CD4-positive, alpha-beta T cell treated with Interleukin-4 for 4 hours (primary cell): ENCODE measurements at regions not wholly inside any gene's neighbourhood (a gene's known extent, or its start where the extent isn't known, plus 50 kb on each side); places are given as distances from the start of the nearest gene placed in this dataset.
"Not testable (repeated sequence)": the region's sequence is repeated elsewhere in the genome, so short reads cannot be mapped to it uniquely, and the experiment has no call there.

ENCODE experiments used
- DNase-seq: peaks from one replicate; pipeline ENCODE4 v3.0.0-alpha.2; 2020

- no peak for DNase-seq
These were observed 54.9 kb downstream of the DIO3 start for GRCh38 chr14:101616202-101616601.

DNA sequence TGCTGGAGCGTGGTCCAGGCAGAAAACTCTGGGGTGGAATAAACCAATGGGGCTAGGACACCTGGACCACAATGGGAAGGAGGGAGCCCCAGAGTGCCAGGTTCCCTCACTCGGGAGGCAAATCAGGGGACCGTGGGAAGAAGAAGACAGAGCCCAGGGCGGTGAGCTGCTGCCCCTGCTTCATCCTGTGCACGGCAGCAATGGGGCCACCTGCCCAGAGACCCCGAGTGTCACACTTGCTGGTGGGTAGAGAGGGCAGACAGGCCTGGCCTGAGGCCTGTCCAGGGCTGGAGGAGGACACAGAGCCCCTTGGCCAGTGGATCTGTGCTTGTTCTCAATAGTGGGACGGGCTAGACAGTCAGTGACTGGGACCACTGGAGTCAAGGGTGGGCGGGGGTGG lies 58.2 kb downstream of the DIO3 start:
- DNase-seq = no peak

- DNase-seq = no peak
These were observed 58.9 kb downstream of the DIO3 start for GRCh38 chr14:101620031-101620788.

GRCh38 chr14:101620821-101621785 lies 59.8 kb downstream of the DIO3 start:
- no peak for DNase-seq

DNA sequence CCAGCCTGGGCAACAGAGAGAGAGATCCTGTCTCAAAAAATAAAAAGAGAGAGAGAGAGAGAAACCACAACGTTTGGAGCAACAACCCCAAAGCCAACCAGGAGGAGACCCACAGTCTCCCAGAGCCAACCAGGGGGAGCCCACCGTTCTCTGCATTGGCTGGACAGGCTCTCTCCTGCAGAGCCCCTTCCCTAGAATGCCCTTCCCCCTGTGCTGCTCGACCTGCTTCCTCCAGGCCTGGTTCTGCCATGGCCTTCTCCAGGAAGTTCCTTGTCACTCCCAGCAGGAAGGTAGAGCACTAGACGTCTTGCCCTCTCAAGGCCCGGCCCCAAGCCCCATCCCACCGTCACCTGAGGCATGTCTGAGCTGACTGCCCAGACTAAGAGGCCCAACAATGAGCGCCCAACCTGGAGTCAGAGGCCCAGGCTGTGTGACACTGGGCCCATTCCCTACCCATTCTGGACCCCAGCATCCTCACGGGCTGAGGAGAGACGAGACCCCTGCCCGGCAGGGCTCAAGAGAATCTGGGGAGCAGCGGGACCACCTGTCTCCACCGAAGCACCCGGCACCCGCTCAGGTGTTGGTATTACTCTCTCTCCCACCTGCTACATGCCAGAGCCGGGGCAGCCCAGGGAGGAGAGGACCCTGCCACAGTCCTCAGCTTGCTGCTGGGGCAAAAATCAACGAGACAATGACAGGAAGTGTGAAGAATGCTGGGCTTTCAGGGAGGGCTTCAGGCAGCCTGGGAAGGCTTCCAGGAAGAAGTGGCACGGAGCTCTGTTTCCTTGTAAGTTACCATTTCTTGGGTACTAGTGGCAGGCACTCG lies 61.2 kb downstream of the DIO3 start:
- no peak for DNase-seq

GRCh38 chr14:101623077-101623372 lies 61.7 kb downstream of the DIO3 start:
- DNase-seq = no peak

DNA sequence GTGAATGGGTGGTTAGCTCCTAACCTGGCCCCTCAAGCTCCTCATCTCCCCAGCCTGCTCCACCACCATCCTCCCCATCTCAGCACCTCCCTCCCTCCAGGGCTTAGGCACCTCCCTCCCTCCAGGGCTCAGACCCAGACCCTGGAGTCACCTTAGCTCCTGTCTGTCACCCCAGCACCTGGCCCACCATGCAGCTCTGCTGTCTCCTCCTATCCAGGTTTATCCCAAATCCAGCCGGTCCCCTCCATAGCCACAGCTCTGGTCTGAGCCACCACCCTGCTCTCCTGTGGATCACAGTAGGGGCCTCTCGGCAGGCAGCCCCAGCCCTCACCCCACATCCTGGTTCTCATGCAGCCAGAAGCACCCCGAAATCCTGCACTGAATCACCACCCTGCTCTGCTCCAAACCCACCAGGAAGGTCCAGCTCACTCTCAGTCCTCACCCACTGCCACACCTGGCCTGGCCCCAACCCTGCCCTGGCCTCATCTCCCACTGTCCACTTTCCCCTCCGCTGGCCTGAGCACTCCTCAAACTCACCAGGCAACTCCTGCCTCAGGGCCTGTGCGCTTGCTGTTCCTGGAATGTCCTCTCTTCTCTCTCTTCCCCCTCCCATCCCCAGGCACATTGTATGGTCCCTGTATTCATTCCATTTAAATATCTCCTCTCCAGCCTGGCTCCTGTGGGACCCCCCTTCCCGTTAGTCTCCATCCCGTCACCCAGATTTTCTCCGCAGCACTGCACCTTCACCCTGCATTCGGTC lies 62.6 kb downstream of the DIO3 start:
- no peak for DNase-seq

DNA sequence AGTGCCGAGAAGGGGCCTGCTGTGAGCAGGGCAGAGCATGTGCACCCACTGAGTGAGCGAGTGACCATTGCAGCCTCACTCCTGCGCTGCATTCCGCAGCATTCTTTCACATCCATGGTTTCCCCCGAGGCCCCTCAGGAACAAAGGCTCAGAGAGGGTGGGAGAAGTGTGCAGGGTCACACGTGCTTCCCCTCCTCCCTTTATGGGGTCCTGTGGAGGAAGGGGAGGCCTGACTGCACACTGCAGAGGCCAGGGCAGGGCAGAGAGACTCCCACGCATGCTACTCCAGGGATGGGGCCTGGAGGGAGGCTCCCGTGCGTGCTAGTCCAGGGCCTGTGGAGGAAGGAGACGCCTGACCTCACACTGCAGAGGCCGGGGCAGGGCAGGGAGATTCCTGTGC lies 63.2 kb downstream of the DIO3 start:
- DNase-seq = no peak

- DNase-seq = no peak
These were observed 64.2 kb downstream of the DIO3 start for GRCh38 chr14:101625336-101626097.

DNA sequence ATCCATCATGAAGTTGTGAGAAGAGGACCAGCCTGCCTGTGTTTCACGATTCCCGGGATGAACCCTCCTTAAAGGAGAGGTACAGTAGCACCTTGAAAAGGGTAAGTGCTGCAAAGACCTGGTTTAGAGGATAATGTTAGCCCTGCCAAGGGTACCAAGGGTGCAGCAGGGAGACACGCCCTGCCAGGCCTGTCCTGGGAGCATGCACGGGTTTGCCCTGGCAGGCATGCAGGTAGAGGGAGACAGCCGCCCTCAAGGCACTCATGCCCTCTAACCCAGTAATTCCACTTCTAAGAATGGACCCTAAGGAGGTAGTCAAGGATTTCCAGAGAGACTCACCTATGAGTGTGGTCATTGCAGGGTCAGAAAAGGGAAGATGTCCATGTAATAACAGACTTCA lies 65.0 kb downstream of the DIO3 start:
- no peak for DNase-seq

DNA sequence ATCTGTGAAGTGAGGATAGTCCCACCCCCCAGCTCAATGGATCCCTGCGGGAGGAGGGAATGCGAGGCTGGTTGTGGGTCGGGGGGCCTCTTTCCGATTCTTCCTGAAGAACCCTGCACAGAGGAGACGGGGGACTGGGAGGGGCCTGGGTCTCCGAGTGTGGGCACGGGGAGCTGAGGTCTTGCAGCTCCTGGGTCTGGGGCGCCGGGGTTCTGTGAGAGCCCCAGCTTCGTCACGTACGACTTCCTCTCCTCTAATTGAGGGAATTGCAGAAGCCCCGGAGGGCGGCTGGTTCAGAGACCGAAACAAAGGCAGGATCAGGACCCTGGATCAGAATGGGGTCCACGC lies 66.6 kb downstream of the DIO3 start:
- no peak for DNase-seq

DNA sequence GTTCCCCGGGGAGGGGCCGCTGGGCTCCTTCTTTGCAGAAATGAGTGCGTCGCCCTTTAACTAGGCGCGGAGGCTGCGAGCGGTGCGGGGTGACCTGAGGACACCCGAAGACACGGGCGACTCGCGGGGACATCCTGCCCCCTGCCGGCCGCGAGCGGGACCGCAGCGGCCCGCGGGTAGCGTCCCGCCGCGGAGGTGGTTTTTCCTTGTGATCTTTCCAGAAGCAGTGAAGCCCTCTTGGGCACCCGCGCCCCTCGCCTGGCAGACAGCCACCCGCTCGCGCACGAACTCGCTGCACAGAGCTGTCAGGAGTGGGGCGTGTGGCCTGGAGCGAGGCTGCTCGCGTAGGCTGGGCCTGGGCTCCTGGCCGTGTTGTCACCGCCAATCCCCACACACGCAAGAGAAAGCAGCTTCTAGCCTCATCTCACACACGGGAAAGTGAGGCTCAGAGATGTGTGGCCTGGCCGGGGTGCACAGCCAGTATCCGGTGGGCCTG lies 67.2 kb downstream of the DIO3 start:
- DNase-seq = peak; percentile 65

DNA sequence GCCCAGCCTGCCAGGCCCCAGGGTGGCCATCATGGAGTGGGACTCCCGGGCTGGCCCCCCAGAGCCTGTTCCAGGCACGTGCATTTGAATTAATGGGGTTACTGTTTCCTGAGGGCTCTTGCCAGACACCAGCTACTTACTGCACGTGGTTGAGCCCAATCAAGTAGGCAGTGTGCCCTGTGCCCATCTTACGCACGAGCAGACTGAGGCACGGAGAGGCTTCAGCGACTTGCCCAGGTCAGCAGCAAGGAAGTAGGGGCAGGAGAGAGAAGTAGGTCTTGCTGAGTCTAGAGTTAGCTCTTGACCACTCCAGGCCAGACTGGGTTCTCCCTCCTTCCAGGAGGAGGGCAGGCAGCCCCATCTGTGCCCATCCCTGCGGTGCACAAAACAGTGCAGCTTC lies 67.7 kb downstream of the DIO3 start:
- DNase-seq = no peak

DNA sequence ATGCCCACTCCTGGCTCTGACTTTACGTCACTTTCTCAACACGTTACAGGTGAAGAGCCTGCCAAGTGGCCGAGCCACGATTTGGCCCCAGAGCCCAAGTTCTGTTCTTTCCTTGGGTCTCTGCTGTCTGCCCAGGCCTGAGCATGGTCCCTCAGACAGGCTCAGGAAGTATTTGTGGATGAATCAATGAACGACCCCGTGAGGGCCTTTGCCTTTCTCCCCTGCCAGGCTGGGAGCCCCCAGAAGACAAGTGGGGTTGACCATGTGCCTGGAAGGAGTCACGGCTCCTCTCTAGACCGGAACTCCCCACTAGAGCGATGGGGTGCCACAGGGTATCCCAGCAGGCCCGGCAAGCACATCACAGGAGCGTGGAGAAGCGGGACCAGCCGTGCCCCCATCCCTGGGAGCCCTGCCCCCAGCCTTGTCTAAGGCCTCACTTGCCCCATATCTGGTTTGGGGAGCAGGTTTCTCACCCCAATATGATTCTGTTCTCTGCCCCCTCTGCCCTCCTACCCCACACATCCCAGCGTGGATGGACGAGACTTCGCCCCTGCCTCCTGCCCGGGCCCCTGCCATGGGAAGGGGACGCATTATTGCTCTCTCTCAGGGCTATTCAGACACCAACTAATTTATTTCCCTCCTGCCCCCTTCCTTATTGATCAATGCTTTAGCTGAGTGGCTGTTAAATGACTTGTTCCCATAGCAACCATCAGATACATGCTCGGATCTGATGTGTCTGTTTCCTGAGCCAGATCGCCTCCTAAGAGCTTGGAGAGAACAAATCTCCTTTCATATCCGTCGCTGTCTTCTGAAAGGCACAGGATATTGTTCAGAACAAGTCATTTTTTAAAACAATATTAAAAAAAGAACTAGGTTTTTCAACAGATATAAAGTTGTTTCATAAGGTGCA lies 69.0 kb downstream of the DIO3 start:
- no peak for DNase-seq

GRCh38 chr14:101631199-101631598 lies 69.9 kb downstream of the DIO3 start:
- DNase-seq = no peak

GRCh38 chr14:101631970-101632369 lies 70.7 kb downstream of the DIO3 start:
- DNase-seq = not testable (repeated sequence)

DNA sequence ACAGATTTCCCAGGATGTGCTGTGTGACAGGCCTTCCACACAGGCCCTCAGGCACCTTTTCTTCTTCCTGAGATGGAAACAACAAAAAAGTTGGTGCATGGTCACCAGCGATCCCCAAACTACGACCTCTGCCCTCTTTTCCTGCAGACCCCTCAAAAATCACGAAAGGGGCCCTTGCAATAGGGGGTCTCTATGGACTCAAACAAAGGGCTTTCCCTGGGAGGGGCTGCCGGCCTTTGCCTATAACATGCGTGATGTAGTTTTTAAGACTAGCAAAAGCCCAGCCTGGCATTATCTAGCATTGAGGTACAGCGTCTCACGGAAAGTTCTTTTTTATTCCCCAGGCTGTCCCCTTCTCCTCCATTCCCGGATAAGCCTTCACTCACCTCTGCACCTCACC lies 71.2 kb downstream of the DIO3 start:
- DNase-seq = no peak

DNA sequence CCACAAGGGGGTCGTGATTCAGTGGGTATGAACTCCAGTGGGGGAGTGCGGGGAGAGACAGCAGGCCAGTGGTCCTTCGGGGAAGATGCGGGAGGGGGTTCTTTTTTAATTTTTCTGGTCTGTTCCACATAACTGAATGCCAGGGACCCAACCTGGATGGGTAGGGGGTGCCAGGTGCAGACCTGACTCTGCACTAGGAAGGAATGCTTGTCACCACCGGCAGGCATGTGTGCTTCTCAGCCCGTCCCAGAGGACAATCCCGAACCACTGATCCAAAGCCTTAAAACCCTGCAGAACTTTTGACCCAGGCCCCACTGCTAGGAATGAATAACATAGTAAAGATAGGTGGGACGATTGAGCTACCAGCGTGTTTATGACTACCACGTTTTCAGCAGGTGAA lies 72.0 kb downstream of the DIO3 start:
- no peak for DNase-seq

DNA sequence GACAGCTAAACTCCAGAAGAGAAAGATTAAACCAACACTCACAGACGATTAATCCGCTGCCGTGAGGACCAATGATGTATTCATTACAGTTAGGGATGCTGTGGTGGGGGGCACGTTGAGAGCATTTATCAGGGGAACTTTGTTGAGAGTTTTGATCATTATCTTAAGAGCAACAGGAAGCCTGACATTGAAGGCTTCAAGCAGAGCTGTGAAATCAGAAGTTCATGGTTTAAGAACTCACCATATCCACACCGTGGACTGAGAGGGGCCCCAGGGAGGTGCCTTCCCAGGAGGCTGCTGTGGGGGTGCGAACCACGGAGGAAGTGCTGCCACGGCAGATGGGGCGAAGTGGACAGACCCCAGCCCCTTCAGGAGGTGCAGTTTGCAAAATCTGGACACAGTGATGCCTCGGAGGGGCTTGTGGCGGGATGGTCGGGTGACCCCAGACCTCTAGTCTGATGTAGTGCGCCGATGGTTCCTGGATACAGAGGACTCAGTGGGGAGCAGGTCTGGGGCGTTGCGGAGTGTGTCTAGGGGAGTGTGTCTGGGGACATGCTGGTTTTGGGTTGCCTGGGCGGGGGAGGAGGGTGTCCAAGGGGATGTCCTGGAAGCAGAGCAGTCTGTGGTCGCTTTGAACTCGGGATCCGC lies 73.0 kb downstream of the DIO3 start:
- no peak for DNase-seq
